ENCODE measurements at regions not wholly inside any gene's neighbourhood (a gene's known extent, or its start where the extent isn't known, plus 50 kb on each side); places are given as distances from the start of the nearest gene placed in this dataset.
"Not testable (repeated sequence)": the region's sequence is repeated elsewhere in the genome, so short reads cannot be mapped to it uniquely, and the experiment has no call there.

GRCh38 chr14:44835928-44836327 is 125.8 kb downstream of the KLHL28 start:
- TF ChIP-seq CTCF, POLR2AphosphoS5, EP300 (IDR thresholded peaks at IDR 0.05): not testable (repeated sequence)
